ENCODE measurements at regions not wholly inside any gene's neighbourhood (a gene's known extent, or its start where the extent isn't known, plus 50 kb on each side); places are given as distances from the start of the nearest gene placed in this dataset.

- in situ Hi-C loops (cut with HindIII; ENCODE audit: low sequenced_read_pairs): no loop called here
- H3K4me3 ChIP-seq (ENCODE audit: low read depth, low read length): no peak overlapping the region
- peak; percentile 87 for DNase-seq (ENCODE audit: low read depth, low spot score)
- no peak for TF ChIP-seq CTCF (IDR thresholded peaks at IDR 0.05; ENCODE audit: low read depth, low read length)
Observed at GRCh38 chr3:99534951-99535704, 103.3 kb upstream of the COL8A1 start.

GRCh38 chr3:99532246-99532645 is 106.1 kb upstream of the COL8A1 start:
- peak; percentile 76 for TF ChIP-seq CTCF (IDR thresholded peaks at IDR 0.05; ENCODE audit: low read depth, low read length)
- in situ Hi-C loops (cut with HindIII; ENCODE audit: low sequenced_read_pairs): no loop called here

GRCh38 chr3:99529265-99529664 is 109.1 kb upstream of the COL8A1 start:
- no peak for DNase-seq (ENCODE audit: low read depth, low spot score)
- TF ChIP-seq CTCF (IDR thresholded peaks at IDR 0.05; ENCODE audit: low read depth, low read length): no peak
- H3K4me3 ChIP-seq (ENCODE audit: low read depth, low read length): no peak overlapping the region
- in situ Hi-C loops (cut with HindIII; ENCODE audit: low sequenced_read_pairs): no loop called here

More at GRCh38 chr3:99532246-99532645, 106.1 kb upstream of the COL8A1 start:
- no peak overlapping the region for H3K4me3 ChIP-seq (ENCODE audit: low read depth, low read length)
- DNase-seq (ENCODE audit: low read depth, low spot score): peak; percentile 80

GRCh38 chr3:99526921-99527320 is 111.5 kb upstream of the COL8A1 start:
- no peak for TF ChIP-seq CTCF (IDR thresholded peaks at IDR 0.05; ENCODE audit: low read depth, low read length)
- in situ Hi-C loops (cut with HindIII; ENCODE audit: low sequenced_read_pairs): no loop called here
- no peak for DNase-seq (ENCODE audit: low read depth, low spot score)
- H3K4me3 ChIP-seq (ENCODE audit: low read depth, low read length): no peak overlapping the region

- no peak for DNase-seq (ENCODE audit: low read depth, low spot score)
- H3K4me3 ChIP-seq (ENCODE audit: low read depth, low read length): no peak overlapping the region
- no peak for TF ChIP-seq CTCF (IDR thresholded peaks at IDR 0.05; ENCODE audit: low read depth, low read length)
- in situ Hi-C loops (cut with HindIII; ENCODE audit: low sequenced_read_pairs): no loop called here
Observed at GRCh38 chr3:99524559-99524958, 113.8 kb upstream of the COL8A1 start.

- H3K4me3 ChIP-seq (ENCODE audit: low read depth, low read length): no peak overlapping the region
- DNase-seq (ENCODE audit: low read depth, low spot score): no peak
- in situ Hi-C loops (cut with HindIII; ENCODE audit: low sequenced_read_pairs): no loop called here
- no peak for TF ChIP-seq CTCF (IDR thresholded peaks at IDR 0.05; ENCODE audit: low read depth, low read length)
Observed at GRCh38 chr3:99523431-99524127, 114.8 kb upstream of the COL8A1 start.
